ENCODE measurements at regions not wholly inside any gene's neighbourhood (a gene's known extent, or its start where the extent isn't known, plus 50 kb on each side); places are given as distances from the start of the nearest gene placed in this dataset.

- TF ChIP-seq CTCF (conservative IDR thresholded peaks at IDR 0.05; ENCODE audit: low read depth, low read length) = no peak
- TF ChIP-seq EZH2 (IDR thresholded peaks at IDR 0.05; ENCODE audit: borderline replicate concordance, low read depth, low read length, poor library complexity, severe bottlenecking) = no peak
Measured at GRCh38 chr15:70510433-70510832, 252.9 kb downstream of the UACA start.

Data from A673 (cell line).